Muscle of leg (tissue), 3 donors: ENCODE measurements at regions not wholly inside any gene's neighbourhood (a gene's known extent, or its start where the extent isn't known, plus 50 kb on each side); places are given as distances from the start of the nearest gene placed in this dataset.

Experiments used
- DNase-seq: peaks from one replicate; pipeline ENCODE4 v3.0.0; 2013
- H3K27ac ChIP-seq: one replicate; pipeline ENCODE4 v1.5.1; 2013; ENCODE audit warnings: mild to moderate bottlenecking, low read length, control low read depth
- H3K27me3 ChIP-seq: one replicate; pipeline ENCODE4 v1.6.1; 2013; ENCODE audit warnings: low read length; ENCODE audit not compliant: control insufficient read depth, insufficient read depth
- H3K36me3 ChIP-seq: one replicate; pipeline ENCODE4 v1.6.1; 2013; ENCODE audit warnings: low read length; ENCODE audit not compliant: control insufficient read depth, insufficient read depth
- H3K4me1 ChIP-seq: one replicate; pipeline ENCODE4 v1.6.1; 2013; ENCODE audit warnings: low read length; ENCODE audit not compliant: control insufficient read depth, insufficient read depth
- H3K4me3 ChIP-seq: one replicate; pipeline ENCODE4 v1.5.1; 2013; ENCODE audit warnings: low read length, control low read depth
- H3K9me3 ChIP-seq: replicated peaks from 2 replicates; pipeline ENCODE4 v1.6.1; 2013; ENCODE audit warnings: low read depth, low read length; ENCODE audit not compliant: control insufficient read depth
- WGBS: methylation state at CpG from one replicate; pipeline ENCODE4 v1.1.5; 2013; ENCODE audit warnings: missing lambda C conversion rate; ENCODE audit not compliant: insufficient coverage; 5-methylcytosine and 5-hydroxymethylcytosine counted together

DNA sequence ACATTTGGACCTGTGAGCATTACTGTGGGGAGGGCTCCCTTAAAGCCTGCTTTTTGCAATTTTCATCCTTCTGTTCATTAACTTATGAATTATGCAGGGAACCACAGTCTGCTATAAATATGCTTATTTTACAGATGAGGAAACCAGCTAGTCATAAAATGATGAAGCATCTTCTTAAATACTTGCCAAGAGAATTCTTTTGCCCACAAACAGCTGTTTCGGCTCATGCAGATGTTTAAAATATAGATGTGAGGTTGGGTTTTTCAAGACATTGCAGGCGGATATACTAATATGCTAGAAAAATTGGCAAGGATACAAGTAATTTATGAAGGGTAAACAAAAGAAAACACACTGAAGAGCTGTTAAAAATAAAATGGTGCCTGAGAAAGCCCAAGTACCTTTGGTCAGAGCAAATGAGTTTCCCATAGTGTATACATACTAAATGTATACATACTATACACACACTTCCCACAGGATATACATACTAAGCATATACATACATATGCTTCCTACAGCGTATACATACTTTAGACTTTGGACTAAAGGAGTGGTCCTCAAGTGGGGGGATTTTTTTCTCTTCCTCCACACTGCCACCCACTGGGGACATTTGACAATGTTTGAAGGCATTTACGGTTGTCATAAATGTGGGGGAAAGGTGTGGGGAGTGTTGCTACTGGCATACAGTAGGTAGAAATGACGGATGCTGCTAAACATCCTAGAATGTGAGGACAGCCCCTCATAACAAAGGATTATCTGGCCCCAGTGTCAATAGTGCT is 164.9 kb upstream of the CSNK1A1L start:
- WGBS = 100% methylated on average over 1 of the region's 5 CpGs
- Histone ChIP-seq H3K36me3 (no peaks in the 10 kb centered on the region), H3K27ac (no peak overlapping the region), H3K4me3 (no peak overlapping the region), H3K9me3 (peaks cover 6% of the 10 kb centered on the region), H3K27me3 (no peaks in the 10 kb centered on the region), H3K4me1 (peaks cover 5% of the 10 kb centered on the region)
- DNase-seq = no peak

GRCh38 chr13:37263871-37264270 is 158.4 kb upstream of the CSNK1A1L start:
- H3K27ac ChIP-seq = no peak overlapping the region
- no CpG with 5 or more reads among the region's 2 CpGs for WGBS
- DNase-seq = no peak
- no peaks in the 10 kb centered on the region for H3K27me3 ChIP-seq
- no peaks in the 10 kb centered on the region for H3K36me3 ChIP-seq
- H3K9me3 ChIP-seq = peaks cover 7% of the 10 kb centered on the region
- H3K4me3 ChIP-seq = no peak overlapping the region
- no peaks in the 10 kb centered on the region for H3K4me1 ChIP-seq

- Histone ChIP-seq H3K9me3 (peaks cover 7% of the 10 kb centered on the region), H3K27ac (no peak overlapping the region), H3K4me1 (no peaks in the 10 kb centered on the region), H3K27me3 (no peaks in the 10 kb centered on the region), H3K36me3 (no peaks in the 10 kb centered on the region), H3K4me3 (no peak overlapping the region)
- DNase-seq = no peak
- 86% methylated on average over 1 of the region's 2 CpGs for WGBS
Observed at GRCh38 chr13:37257706-37258105, 152.2 kb upstream of the CSNK1A1L start.

GRCh38 chr13:37257051-37257450 is 151.6 kb upstream of the CSNK1A1L start:
- WGBS = no CpG with 5 or more reads among the region's 1 CpG
- no peaks in the 10 kb centered on the region for H3K27me3 ChIP-seq
- no peaks in the 10 kb centered on the region for H3K4me1 ChIP-seq
- H3K4me3 ChIP-seq = no peak overlapping the region
- peaks cover 7% of the 10 kb centered on the region for H3K9me3 ChIP-seq
- DNase-seq = no peak
- no peaks in the 10 kb centered on the region for H3K36me3 ChIP-seq
- no peak overlapping the region for H3K27ac ChIP-seq

DNA sequence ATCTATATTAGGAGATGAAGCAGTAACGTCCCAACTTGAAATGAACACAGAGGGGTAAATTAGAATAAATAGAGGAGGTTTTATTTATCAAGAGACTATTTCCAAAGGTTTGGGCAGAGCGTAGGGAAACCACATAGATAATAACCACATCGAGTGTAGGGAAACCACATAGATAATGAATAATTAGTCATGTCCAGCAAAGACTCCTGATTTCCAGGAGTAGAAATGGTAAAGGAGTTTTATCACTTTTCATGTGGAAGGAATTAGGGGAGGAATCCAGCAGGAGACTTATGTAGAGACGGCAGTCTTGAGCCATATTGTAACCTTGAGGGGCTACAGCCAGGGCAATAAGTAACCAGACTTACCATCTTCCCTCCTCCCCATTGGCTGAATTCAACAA is 136.3 kb upstream of the CSNK1A1L start:
- Histone ChIP-seq H3K4me1 (no peaks in the 10 kb centered on the region), H3K27me3 (no peaks in the 10 kb centered on the region), H3K27ac (no peak overlapping the region), H3K9me3 (peaks cover 5% of the 10 kb centered on the region), H3K36me3 (no peaks in the 10 kb centered on the region), H3K4me3 (no peak overlapping the region)
- WGBS = no CpG with 5 or more reads among the region's 4 CpGs
- DNase-seq = no peak

DNA sequence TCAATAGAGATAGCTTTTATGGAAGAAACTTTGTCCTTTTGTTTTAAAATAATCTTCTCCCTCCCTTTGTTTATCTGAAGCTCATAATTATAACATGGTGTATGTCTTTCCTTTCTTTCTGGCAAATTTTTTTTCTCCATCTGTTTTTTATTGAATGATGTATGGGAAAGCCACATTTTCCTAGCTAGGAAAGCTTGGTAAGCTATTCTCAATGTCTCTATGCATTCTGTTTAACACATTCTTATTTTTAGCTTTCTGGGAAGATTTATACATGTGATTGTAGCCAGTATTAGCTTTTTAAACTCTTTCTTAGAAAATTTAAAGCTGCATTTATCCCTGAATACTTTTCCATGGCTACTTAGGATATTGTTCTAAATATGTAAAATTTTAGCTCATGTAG is 124.9 kb upstream of the CSNK1A1L start:
- Histone ChIP-seq H3K27me3 (no peaks in the 10 kb centered on the region), H3K36me3 (no peaks in the 10 kb centered on the region), H3K27ac (peak overlapping the region; percentile 87), H3K9me3 (peaks cover 2% of the 10 kb centered on the region), H3K4me1 (no peaks in the 10 kb centered on the region), H3K4me3 (no peak overlapping the region)
- DNase-seq = peak; percentile 91

- no peaks in the 10 kb centered on the region for H3K4me1 ChIP-seq
- peaks cover 2% of the 10 kb centered on the region for H3K9me3 ChIP-seq
- peak overlapping the region; percentile 87 for H3K27ac ChIP-seq
- no peak overlapping the region for H3K4me3 ChIP-seq
- H3K27me3 ChIP-seq = no peaks in the 10 kb centered on the region
- H3K36me3 ChIP-seq = no peaks in the 10 kb centered on the region
- no CpG with 5 or more reads among the region's 1 CpG for WGBS
- no peak for DNase-seq
Observed at GRCh38 chr13:37229931-37230330, 124.5 kb upstream of the CSNK1A1L start.

DNA sequence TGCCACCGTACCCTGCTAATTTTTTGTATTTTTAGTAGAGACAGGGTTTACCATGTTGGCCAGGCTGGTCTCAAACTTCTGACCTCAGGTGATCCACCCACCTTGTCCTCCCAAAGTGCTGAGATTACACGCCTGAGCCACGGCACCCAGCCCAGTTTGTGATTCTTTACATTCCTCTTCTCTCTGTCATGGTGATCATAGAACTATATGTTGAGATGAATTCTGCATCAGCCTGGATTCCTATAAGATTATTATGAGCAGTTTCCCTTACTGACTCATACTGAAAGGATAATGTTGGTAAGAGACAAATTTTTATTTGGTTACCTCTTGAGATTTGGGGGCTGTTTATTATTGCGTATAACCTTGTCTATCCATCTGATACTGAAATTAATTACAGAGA is 121.5 kb upstream of the CSNK1A1L start:
- no CpG with 5 or more reads among the region's 4 CpGs for WGBS
- Histone ChIP-seq H3K27me3 (no peaks in the 10 kb centered on the region), H3K4me1 (no peaks in the 10 kb centered on the region), H3K27ac (no peak overlapping the region), H3K4me3 (no peak overlapping the region), H3K9me3 (peaks cover 2% of the 10 kb centered on the region), H3K36me3 (no peaks in the 10 kb centered on the region)
- DNase-seq = no peak

GRCh38 chr13:37225414-37226070 is 120.1 kb upstream of the CSNK1A1L start:
- H3K9me3 ChIP-seq = peaks cover 2% of the 10 kb centered on the region
- no CpG with 5 or more reads among the region's 1 CpG for WGBS
- peak; percentile 73 for DNase-seq
- H3K36me3 ChIP-seq = no peaks in the 10 kb centered on the region
- peak overlapping the region; percentile 15 for H3K27ac ChIP-seq
- H3K4me3 ChIP-seq = no peak overlapping the region
- H3K27me3 ChIP-seq = no peaks in the 10 kb centered on the region
- no peaks in the 10 kb centered on the region for H3K4me1 ChIP-seq

- Histone ChIP-seq H3K36me3 (no peaks in the 10 kb centered on the region), H3K27me3 (no peaks in the 10 kb centered on the region), H3K27ac (peak overlapping the region; percentile 84), H3K9me3 (no peaks in the 10 kb centered on the region), H3K4me3 (no peak overlapping the region), H3K4me1 (peaks cover 12% of the 10 kb centered on the region)
- peak; percentile 96 for DNase-seq
- no CpG with 5 or more reads among the region's 1 CpG for WGBS
Observed at GRCh38 chr13:37216331-37216730, 110.9 kb upstream of the CSNK1A1L start.
